ENCODE measurements at regions not wholly inside any gene's neighbourhood (a gene's known extent, or its start where the extent isn't known, plus 50 kb on each side); places are given as distances from the start of the nearest gene placed in this dataset.

- TF ChIP-seq POLR2A (IDR thresholded peaks at IDR 0.05), result no peak
- TF ChIP-seq CTCF (IDR thresholded peaks at IDR 0.05), result no peak
Observed at GRCh38 chr6:133623621-133624020, 265.3 kb upstream of the TCF21 start.

Data from heart left ventricle (tissue), 13 donors.